GF-D8 (cell line): ENCODE measurements at regions not wholly inside any gene's neighbourhood (a gene's known extent, or its start where the extent isn't known, plus 50 kb on each side); places are given as distances from the start of the nearest gene placed in this dataset.
"Not testable (repeated sequence)": the region's sequence is repeated elsewhere in the genome, so short reads cannot be mapped to it uniquely, and the experiment has no call there.

Source experiments
- DNase-seq: peaks from one replicate; lab custom pipeline; 2025; lab: John Stamatoyannopoulos, UW

GRCh38 chr6:163768905-163769304 is 354.4 kb downstream of the QKI start:
- no peak for DNase-seq

DNA sequence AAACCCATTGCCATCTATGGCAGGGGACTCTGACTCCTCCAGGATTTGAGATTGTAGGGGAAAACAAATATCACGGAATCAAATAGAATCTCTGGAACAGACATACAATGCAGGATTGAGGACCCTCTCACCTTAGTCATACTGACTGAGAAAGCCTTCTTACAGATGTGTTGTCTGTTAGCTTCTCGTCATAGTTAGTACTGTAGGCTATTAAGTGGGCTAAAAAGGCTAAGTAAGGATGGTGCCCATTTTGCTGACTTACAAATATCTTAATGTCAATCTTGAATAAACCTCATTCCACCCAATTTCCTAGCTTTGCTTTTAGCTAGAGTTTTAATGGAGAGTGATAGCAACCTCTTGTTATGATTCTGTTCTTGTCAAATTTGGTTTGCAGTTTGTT is 352.4 kb downstream of the QKI start:
- no peak for DNase-seq

DNA sequence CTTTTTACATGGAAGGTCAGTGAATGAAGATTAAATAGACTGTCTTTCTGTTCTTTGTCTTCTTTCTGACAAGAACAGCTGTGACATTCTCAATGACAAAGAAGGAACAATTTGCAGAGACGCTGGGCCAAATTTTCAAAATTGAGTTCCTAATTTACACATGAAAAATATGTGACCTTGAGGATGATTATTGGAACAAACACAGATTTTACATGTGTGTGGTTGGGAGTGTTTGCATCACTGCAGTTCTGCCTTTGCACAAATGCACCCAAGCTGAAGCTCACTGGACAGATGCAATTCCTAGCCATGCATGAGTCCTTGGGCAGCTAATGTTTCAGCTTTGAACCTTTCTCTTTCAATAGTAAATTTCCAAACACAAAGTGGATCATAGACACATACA is 350.8 kb downstream of the QKI start:
- no peak for DNase-seq

DNA sequence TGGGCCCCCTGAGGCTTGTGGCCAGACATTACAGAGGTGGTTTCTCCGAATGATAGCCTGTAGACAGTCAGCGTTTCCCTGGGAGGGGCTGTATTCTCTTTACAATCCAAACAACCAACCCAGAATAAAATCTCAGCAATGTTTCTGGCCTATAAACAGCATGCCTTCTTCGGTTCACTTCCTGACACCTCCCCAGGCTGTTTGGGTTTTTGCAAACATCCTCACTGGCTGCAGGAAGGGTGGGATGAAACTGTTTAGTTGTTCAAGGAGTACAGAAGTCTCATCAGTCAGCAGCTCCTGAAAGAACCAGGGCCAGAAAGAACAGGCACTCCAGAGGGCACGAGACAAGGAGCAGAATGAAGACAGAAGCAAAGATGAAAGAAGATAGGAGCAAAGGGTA is 350.0 kb downstream of the QKI start:
- no peak for DNase-seq

GRCh38 chr6:163761481-163761880 is 347.0 kb downstream of the QKI start:
- no peak for DNase-seq

- no peak for DNase-seq
Observed at GRCh38 chr6:163760860-163761259, 346.3 kb downstream of the QKI start.

DNA sequence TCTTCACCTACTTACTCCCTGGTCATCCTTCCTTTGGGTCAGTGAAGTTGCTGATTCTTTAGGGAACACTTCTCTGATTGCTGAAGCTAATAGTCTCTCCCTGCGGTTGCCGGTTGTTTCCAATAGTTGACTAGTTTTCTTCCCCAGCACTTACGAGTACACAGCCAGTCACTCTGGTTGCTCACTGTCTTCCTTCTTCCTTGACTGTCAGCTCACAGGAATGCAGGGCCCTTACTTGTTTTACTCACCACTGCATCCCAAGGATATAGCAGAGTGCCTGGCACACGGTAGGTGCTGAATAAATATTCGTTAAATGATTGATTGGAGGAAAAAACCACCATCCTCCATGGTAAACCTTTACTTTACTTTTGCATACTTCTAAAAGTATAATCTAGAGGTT is 345.0 kb downstream of the QKI start:
- DNase-seq, result no peak

GRCh38 chr6:163757520-163757919 is 343.0 kb downstream of the QKI start:
- no peak for DNase-seq

DNA sequence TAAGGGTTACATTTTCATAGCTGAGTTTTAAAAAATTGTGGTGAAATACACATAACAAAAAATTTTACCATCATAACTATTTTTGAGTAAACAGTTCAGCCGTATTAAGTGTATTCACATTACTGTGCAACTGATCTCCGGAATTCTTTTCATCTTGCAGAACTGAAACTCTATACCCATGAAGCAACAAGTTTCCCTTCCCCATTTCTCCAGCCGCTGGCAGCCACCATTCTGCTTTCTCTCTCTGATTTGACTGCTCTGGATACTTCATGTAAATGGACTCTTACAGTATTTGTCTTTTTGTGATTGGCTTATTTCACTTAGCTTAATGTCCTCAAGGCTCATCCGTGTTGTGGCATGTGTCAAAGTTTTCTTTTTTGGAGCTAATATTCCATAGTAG is 341.6 kb downstream of the QKI start:
- no peak for DNase-seq

DNA sequence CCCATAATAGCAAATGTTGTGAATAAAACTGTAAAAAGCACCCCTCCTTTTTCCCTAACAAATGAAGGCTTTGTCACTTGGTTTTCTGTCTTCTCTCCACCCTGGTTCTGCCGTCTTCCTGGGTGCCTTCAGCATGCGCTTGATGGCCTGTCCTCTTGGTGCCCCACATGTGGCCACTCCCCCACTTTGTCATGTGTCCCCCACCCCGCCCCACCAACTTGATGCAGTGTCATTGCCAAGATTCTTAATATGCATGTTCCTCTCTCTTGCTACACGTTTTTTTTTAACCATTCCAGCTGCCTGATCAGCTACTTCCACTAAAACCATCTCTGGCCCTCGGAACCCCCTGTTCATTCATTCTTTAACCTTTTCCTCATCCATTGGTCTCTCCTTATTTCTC is 340.3 kb downstream of the QKI start:
- no peak for DNase-seq

- DNase-seq, result no peak
Observed at GRCh38 chr6:163753430-163753829, 338.9 kb downstream of the QKI start.

GRCh38 chr6:163752446-163752845 is 337.9 kb downstream of the QKI start:
- DNase-seq, result no peak

DNA sequence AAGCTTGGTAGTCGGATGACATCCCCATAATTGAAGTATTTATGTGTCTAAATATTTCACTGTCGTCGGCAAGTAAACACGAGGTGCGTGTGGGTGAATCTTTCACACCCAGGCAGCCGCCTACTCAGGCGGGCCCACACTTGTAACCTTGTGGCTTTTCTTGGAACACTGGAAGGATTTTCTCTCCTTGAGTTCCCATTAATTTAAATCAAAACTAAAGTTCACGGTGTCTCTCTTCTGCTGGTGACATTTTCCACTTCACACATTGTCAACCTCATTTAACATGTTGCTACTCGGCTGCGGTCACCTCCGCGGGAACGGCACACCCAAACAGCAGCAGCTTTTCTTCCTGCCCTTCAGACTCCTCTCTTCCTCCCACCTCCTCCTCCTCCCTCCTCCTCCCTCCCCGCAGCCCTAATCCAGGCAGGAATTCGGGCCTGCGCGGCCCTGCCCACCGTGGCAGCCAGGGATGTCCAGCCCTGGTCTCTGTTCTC is 336.6 kb downstream of the QKI start:
- DNase-seq, result no peak

- DNase-seq, result no peak
Observed at GRCh38 chr6:163750431-163751031, 336.0 kb downstream of the QKI start.

DNA sequence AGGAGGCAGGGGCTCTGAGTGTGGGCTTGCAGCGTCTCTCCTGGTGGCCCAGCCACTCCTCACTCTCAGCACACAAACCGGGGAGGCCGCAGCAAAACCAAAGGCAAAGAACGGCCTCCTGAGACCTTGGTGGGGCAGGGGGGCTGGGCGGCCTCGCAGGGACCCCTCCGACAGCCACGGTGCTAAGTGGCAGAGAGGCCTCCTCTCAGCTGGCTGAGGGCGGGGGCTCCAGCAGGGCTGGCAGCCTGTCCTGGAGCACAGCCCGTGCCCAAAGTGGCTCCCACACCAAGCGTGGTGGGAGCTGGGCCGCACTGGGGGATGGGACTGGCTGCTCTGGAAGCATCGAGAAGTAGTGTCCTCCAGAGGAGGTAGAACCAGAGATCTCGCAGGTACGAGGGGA is 334.4 kb downstream of the QKI start:
- no peak for DNase-seq

GRCh38 chr6:163748036-163748435 is 333.5 kb downstream of the QKI start:
- DNase-seq, result no peak

DNA sequence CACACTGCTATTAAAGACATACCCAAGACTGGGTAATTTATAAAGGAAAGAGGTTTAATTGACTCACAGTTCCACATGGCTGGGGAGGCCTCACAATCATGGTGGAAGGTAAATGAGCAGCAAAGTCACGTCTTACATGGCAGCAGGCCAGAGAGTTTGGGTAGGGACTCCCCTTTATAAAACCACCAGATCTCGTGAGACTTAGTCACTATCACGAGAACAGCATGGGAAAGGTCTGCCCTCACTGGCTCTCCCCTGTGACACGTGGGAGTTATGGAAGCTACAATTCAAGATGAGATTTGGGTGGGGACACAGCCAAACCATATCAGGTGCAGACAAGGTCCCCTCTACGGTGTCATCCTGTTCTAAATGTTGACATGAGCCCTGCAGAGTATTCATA is 332.5 kb downstream of the QKI start:
- DNase-seq, result not testable (repeated sequence)

GRCh38 chr6:163745536-163746400 is 331.2 kb downstream of the QKI start:
- no peak for DNase-seq

- DNase-seq, result no peak
Observed at GRCh38 chr6:163744256-163744925, 329.9 kb downstream of the QKI start.

DNA sequence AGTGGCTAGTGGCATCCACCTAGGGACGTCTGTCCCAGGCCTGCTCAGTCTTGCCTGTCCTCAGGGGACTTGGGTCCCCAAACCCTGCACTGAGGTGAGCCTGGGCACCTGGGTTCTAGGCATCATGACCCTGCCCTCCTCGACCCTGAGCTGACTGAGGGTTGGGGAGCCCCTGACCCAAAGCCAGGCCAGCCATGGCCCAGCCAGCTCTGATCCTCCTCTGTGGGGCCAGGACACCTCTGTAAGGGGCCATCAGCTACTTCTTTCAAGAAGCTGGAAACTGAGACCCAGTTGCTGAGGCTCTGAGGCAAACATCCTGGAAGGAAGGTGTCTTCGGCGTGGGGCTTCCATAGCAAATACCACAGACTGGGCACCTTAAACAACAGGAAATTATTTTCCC is 329.3 kb downstream of the QKI start:
- DNase-seq, result no peak

DNA sequence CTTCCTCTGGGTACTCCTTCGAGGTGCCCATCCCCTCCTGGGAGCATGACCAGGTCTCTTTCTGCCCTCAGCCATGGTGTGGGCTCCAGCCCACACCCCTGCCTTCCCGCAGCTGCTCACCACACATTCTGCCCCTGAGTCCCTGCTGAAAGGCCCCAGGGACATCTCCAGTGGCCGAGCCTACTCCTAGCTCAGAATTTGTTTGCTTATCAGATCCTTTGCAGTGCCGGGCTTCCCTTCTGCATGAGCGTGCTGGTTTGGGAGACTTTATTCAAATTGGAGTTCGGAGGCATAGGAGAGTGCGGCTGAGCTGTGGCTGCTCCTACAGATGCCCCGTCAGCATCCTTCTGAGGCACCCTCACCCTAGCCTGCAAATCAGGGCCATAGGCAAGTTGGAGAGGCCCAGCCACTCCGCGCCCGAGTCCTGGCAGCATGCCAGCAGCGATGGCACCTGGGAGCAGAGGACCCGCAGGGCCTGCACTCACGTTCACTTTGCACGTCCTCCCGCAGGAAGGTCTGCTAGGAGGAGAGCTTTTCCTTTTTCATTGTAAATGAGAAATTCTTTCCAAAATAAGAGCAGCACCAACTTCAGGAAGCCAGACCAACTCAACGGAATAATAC is 327.3 kb downstream of the QKI start:
- DNase-seq, result no peak

- no peak for DNase-seq
Observed at GRCh38 chr6:163741342-163741741, 326.8 kb downstream of the QKI start.

- no peak for DNase-seq
Observed at GRCh38 chr6:163739966-163740365, 325.4 kb downstream of the QKI start.
